Endothelial cell of umbilical vein (primary cell): ENCODE measurements at regions not wholly inside any gene's neighbourhood (a gene's known extent, or its start where the extent isn't known, plus 50 kb on each side); places are given as distances from the start of the nearest gene placed in this dataset.

Experiments used
- BruUV-seq: library from RNA; stranded (reverse); fragments of 400-500 nt; replicated peaks from 2 replicates; lab custom pipeline; 2021; lab: Mats Ljungman, UMichigan
- CTCF ChIA-PET: fragments of 300-600, 350-600 bp; sonication (Branson Sonifier 250); formaldehyde crosslinking; loops from one replicate; lab custom pipeline; 2021; ENCODE audit warnings: antibody characterized with exemption, inconsistent platforms; lab: Charles Lee
- POLR2A ChIA-PET: fragments of 300-600, 350-600 bp; sonication (Branson Sonifier 250); formaldehyde crosslinking; loops from one replicate; lab custom pipeline; 2021; ENCODE audit warnings: antibody characterized with exemption, inconsistent platforms; lab: Charles Lee
- DNase-seq: peaks from one replicate; pipeline ENCODE4 v3.0.0-alpha.2; 2011; ENCODE audit warnings: low read depth, low spot score
- FAIRE-seq: peaks from 2 replicates; lab custom pipeline; 2011; peaks lifted over from hg19 to GRCh38; lab: Jason Lieb, UNC
- H2AFZ ChIP-seq: 2 replicates; pipeline ENCODE4 v1.6.0; 2012; ENCODE audit warnings: low read depth, low read length, control low read depth, inconsistent platforms
- H3K27ac ChIP-seq: 2 replicates; pipeline ENCODE4 v1.5.1; 2011; ENCODE audit warnings: low read depth, mild to moderate bottlenecking, control low read depth, low read length, moderate library complexity; ENCODE audit not compliant: insufficient read depth
- H3K27me3 ChIP-seq, 2 experiments: 2 replicates each; pipeline versions ENCODE4 v1.6.0 to v1.6.1; 2011; ENCODE audit warnings: low read length in 2 of 2, mixed read lengths in 1 of 2; ENCODE audit not compliant: control insufficient read depth in 2 of 2, insufficient read depth in 2 of 2
- H3K36me3 ChIP-seq, 2 experiments: 2 replicates in 1 of 2; 3 replicates in 1 of 2; pipeline ENCODE4 v1.5.1; 2011; ENCODE audit warnings: low read length in 2 of 2, mild to moderate bottlenecking in 1 of 2, moderate library complexity in 1 of 2; ENCODE audit not compliant: control insufficient read depth in 2 of 2, insufficient read depth in 2 of 2; ENCODE audit errors: extremely low read depth in 1 of 2
- H3K4me1 ChIP-seq: 3 replicates; pipeline ENCODE4 v1.5.1; 2011; ENCODE audit warnings: mild to moderate bottlenecking, low read length; ENCODE audit not compliant: control insufficient read depth, insufficient read depth; ENCODE audit errors: extremely low read depth
- H3K4me2 ChIP-seq: 2 replicates; pipeline ENCODE4 v1.6.1; 2011; ENCODE audit warnings: low read length, control low read depth, mixed read lengths; ENCODE audit not compliant: insufficient read depth
- H3K4me3 ChIP-seq, 3 experiments: fragments of 200-600 bp in 1 of 3; sonication (generic), shearing (Covaris generic) in 1 of 3; replicated peaks in 1 of 3; 2 replicates each; pipeline ENCODE4 v1.5.1; 2011 to 2016; ENCODE audit warnings: control low read depth in 3 of 3, low read length in 3 of 3, mild to moderate bottlenecking in 2 of 3, inconsistent platforms in 1 of 3, low read depth in 1 of 3, moderate library complexity in 1 of 3; ENCODE audit not compliant: insufficient read depth in 1 of 3
- H3K79me2 ChIP-seq: 2 replicates; pipeline ENCODE4 v1.6.0; 2012; ENCODE audit warnings: low read length, inconsistent platforms; ENCODE audit not compliant: control insufficient read depth, insufficient read depth
- H3K9ac ChIP-seq: replicated peaks from 2 replicates; pipeline ENCODE3; 2011; ENCODE audit warnings: low read length, control low read depth; ENCODE audit not compliant: insufficient read depth; ENCODE audit errors: extremely low read depth
- H3K9me1 ChIP-seq: replicated peaks from 3 replicates; pipeline ENCODE4 v1.6.0; 2011; ENCODE audit warnings: mild to moderate bottlenecking, low read length; ENCODE audit not compliant: control insufficient read depth, insufficient read depth; ENCODE audit errors: extremely low read depth
- H3K9me3 ChIP-seq: replicated peaks from 2 replicates; pipeline ENCODE4 v1.5.1; 2012; ENCODE audit warnings: low read length, inconsistent platforms; ENCODE audit not compliant: control insufficient read depth, insufficient read depth
- H4K20me1 ChIP-seq: replicated peaks from 2 replicates; pipeline ENCODE3; 2011; ENCODE audit warnings: mild to moderate bottlenecking, low read length; ENCODE audit not compliant: control insufficient read depth, insufficient read depth; ENCODE audit errors: extremely low read depth
- EZH2 ChIP-seq: IDR thresholded peaks from 2 replicates; pipeline ENCODE4 v1.6.1; 2012; ENCODE audit warnings: borderline replicate concordance, low read depth, mild to moderate bottlenecking, moderate library complexity, low read length, inconsistent platforms; ENCODE audit not compliant: severe bottlenecking
- FOS ChIP-seq: IDR thresholded peaks from 2 replicates; pipeline ENCODE4 v1.6.1; 2011; ENCODE audit warnings: mild to moderate bottlenecking, low read length, moderate library complexity, borderline replicate concordance; ENCODE audit not compliant: insufficient read depth
- GATA2 ChIP-seq: IDR thresholded peaks from 2 replicates; pipeline ENCODE4 v1.7.0; 2011; ENCODE audit warnings: low read depth, mild to moderate bottlenecking, moderate library complexity, mixed read lengths, low read length; ENCODE audit not compliant: insufficient read length, insufficient read depth
- JUN ChIP-seq: IDR thresholded peaks from 2 replicates; pipeline ENCODE4 v1.6.1; 2011; ENCODE audit warnings: borderline replicate concordance, low read depth; ENCODE audit not compliant: insufficient read length, insufficient read depth
- MYC ChIP-seq: IDR thresholded peaks from one replicate; pipeline ENCODE4 v1.6.1; 2011; ENCODE audit warnings: mild to moderate bottlenecking, low read depth, low read length
- POLR2A ChIP-seq: IDR thresholded peaks from 2 replicates; pipeline ENCODE4 v1.6.1; 2012; ENCODE audit warnings: low read depth, mild to moderate bottlenecking, control low read depth, low read length
- POLR2AphosphoS5 ChIP-seq: IDR thresholded peaks from 2 replicates; pipeline ENCODE4 v1.6.1; 2012; ENCODE audit warnings: low read depth, mild to moderate bottlenecking, control low read depth, low read length, moderate library complexity; ENCODE audit not compliant: insufficient read depth
- dilution Hi-C: fragments of 300-500 bp; cut with MboI; formaldehyde crosslinking; loops from one replicate; pipeline ENCODE4 v1.15.0; 2019; ENCODE audit warnings: low sequenced_read_pairs; ENCODE audit not compliant: extremely low pct_ligation_motif_present
- intact Hi-C: fragments of 100-400 bp; cut with micrococcal nuclease; formaldehyde crosslinking; loops from one replicate; pipeline ENCODE4 v1.10.0; 2022
- TF ChIP-seq, protein P1 (sequence below), 2 donors: IDR thresholded peaks; 1 replicate in 1 of 2; 2 replicates in 1 of 2; pipeline ENCODE4 v1.5.1; 2011; ENCODE audit warnings: low read length in 2 of 2, mild to moderate bottlenecking in 2 of 2, moderate library complexity in 2 of 2, control low read depth in 1 of 2, inconsistent platforms in 1 of 2, low read depth in 1 of 2; ENCODE audit not compliant: insufficient read depth in 1 of 2; ENCODE audit errors: extremely low read depth in 1 of 2
- TF ChIP-seq, protein P2 (sequence below): IDR thresholded peaks from 2 replicates; pipeline ENCODE4 v1.6.1; 2011; ENCODE audit not compliant: insufficient read depth, insufficient read length

DNA sequence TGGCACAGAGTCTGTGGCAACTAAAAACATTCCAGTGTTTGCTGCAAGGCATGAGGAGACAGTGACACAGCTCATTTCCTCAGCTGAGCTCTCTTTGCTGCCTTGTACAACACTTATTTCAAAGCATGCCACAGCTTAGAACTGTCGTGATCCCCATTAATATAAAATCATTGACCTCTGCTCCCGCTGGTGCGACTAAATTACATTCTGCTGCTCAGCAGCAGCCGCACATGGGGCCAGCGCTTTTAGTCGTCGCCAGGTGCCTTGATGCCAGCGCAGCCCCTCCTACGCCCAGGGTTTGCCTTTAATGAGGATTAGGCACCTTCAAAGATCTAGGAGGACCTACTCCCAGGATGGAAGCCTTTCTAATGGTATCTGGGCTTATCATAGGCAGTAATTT, 717.9 kb upstream of the POU3F2 start:
- no peak for TF ChIP-seq MYC
- TF ChIP-seq EZH2: no peak
- no peak for TF ChIP-seq POLR2A
- TF ChIP-seq GATA2: no peak
- TF ChIP-seq, protein P1, sequence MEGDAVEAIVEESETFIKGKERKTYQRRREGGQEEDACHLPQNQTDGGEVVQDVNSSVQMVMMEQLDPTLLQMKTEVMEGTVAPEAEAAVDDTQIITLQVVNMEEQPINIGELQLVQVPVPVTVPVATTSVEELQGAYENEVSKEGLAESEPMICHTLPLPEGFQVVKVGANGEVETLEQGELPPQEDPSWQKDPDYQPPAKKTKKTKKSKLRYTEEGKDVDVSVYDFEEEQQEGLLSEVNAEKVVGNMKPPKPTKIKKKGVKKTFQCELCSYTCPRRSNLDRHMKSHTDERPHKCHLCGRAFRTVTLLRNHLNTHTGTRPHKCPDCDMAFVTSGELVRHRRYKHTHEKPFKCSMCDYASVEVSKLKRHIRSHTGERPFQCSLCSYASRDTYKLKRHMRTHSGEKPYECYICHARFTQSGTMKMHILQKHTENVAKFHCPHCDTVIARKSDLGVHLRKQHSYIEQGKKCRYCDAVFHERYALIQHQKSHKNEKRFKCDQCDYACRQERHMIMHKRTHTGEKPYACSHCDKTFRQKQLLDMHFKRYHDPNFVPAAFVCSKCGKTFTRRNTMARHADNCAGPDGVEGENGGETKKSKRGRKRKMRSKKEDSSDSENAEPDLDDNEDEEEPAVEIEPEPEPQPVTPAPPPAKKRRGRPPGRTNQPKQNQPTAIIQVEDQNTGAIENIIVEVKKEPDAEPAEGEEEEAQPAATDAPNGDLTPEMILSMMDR (IDR thresholded peaks at IDR 0.05; ENCODE audit: extremely low read depth in 1 of 2, insufficient read depth in 1 of 2, low read depth in 1 of 2, low read length in 2 of 2): no peak
- TF ChIP-seq FOS: no peak
- CTCF ChIA-PET: no interaction called here

DNA sequence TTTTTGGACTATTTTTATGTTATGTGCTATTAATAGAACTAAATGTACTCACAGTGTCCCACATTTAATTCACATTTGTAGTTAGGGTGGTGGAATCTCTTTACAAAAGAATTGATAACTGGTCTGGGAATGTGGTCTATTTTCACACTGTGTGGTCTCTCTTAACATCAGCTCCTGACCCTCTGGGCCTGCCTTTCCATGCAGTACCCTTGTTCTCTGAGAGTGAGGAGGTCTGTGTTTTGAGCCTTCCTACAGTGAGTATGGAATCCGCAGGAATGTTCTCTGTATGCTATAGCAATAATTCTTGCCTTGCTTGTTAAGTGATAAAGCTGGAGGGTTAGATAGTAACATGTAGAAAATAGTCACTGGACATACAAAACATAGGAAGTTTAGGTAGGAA, 717.3 kb upstream of the POU3F2 start:
- peaks cover 1% of the 10 kb centered on the region for H3K9me3 ChIP-seq
- H3K27ac ChIP-seq: no peak overlapping the region
- ChIA-PET POLR2A (no interaction called here), CTCF (no interaction called here)
- dilution Hi-C loops (no loop called here), intact Hi-C loops (no loop called here)
- no peak overlapping the region for H3K4me2 ChIP-seq
- H3K79me2 ChIP-seq: no peaks in the 10 kb centered on the region
- FAIRE-seq: no peak
- no peaks in the 10 kb centered on the region for H3K36me3 ChIP-seq
- BruUV-seq: no TSS peak
- no peaks in the 10 kb centered on the region for H3K27me3 ChIP-seq
- no peak for TF ChIP-seq POLR2AphosphoS5
- TF ChIP-seq, protein P1 (IDR thresholded peaks at IDR 0.05; ENCODE audit: extremely low read depth in 1 of 2, insufficient read depth in 1 of 2, low read depth in 1 of 2, low read length in 2 of 2): no peak
- no peak for TF ChIP-seq GATA2
- TF ChIP-seq POLR2A: no peak
- TF ChIP-seq JUN: no peak
- TF ChIP-seq MYC: no peak
- TF ChIP-seq, protein P2, sequence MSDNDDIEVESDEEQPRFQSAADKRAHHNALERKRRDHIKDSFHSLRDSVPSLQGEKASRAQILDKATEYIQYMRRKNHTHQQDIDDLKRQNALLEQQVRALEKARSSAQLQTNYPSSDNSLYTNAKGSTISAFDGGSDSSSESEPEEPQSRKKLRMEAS: no peak
- no peak for TF ChIP-seq FOS
- no peak overlapping the region for H3K4me3 ChIP-seq
- H4K20me1 ChIP-seq: no peaks in the 10 kb centered on the region
- DNase-seq: no peak
- no peaks in the 10 kb centered on the region for H3K9me1 ChIP-seq
- no peak overlapping the region for H3K9ac ChIP-seq
- H2AFZ ChIP-seq: no peak overlapping the region
- H3K4me1 ChIP-seq: no peaks in the 10 kb centered on the region

More for the DNA sequence above, 717.9 kb upstream of the POU3F2 start:
- Histone ChIP-seq H2AFZ (no peak overlapping the region), H3K27ac (no peak overlapping the region), H3K4me1 (no peaks in the 10 kb centered on the region), H3K4me3 (no peak overlapping the region), H3K36me3 (no peaks in the 10 kb centered on the region), H3K9ac (no peak overlapping the region), H3K4me2 (no peak overlapping the region), H3K9me3 (peaks cover 1% of the 10 kb centered on the region), H3K27me3 (no peaks in the 10 kb centered on the region), H3K79me2 (no peaks in the 10 kb centered on the region), H4K20me1 (no peaks in the 10 kb centered on the region), H3K9me1 (no peaks in the 10 kb centered on the region)
- POLR2A ChIA-PET: no interaction called here
- BruUV-seq: no TSS peak
- no peak for FAIRE-seq
- intact Hi-C loops (no loop called here), dilution Hi-C loops (no loop called here)
- no peak for DNase-seq
